HG03196 (cell line): ENCODE measurements at regions not wholly inside any gene's neighbourhood (a gene's known extent, or its start where the extent isn't known, plus 50 kb on each side); places are given as distances from the start of the nearest gene placed in this dataset.
"Not testable (repeated sequence)": the region's sequence is repeated elsewhere in the genome, so short reads cannot be mapped to it uniquely, and the experiment has no call there.

Experiments
- ATAC-seq: cut with Tn5 transposase; IDR thresholded peaks from one replicate; pipeline ENCODE4 v1.9.1; 2021; ENCODE audit not compliant: unreplicated experiment

GRCh38 chr9:38257626-38258215, 134.8 kb upstream of the ALDH1B1 start:
- ATAC-seq: no peak

DNA sequence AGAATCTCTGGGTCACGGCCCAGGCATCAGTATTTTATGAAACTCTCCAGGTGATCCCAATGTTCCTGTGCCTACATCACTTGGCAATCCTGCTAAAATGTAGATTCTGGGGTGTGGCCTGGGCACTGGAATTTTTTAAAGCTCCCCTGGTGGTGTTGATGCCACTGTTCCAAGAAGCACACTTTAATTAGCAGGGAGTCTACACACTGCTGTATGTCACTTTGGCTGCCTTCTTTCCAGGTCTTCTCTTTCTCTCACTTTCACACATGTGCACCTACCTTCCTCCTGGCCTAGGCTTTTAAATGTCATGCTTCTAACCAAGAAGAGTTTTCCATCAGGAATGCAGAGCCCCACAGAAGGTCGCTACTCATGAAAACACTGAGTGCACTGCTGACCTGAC, 136.0 kb upstream of the ALDH1B1 start:
- ATAC-seq: no peak

DNA sequence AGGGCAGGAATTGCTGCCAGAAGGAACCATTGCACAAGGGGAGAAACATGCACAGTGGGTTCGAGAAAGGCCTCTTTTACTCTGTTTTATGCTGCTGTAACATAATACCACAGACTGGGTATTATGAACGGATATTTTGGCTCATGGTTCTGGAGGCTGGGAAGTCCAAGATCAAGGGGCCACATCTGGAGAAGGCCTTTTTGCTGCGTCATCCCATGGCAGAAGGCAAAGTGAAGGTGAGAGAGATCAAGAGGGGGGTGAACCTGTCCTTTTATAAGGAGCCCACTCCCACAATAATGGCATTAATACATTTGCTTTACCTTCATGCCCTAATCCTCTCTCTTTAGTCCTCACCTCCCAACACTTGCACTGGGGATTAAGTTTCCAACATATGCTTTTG, 136.9 kb upstream of the ALDH1B1 start:
- no peak for ATAC-seq

GRCh38 chr9:38254756-38255155, 137.7 kb upstream of the ALDH1B1 start:
- ATAC-seq: no peak

- no peak for ATAC-seq
Measured at GRCh38 chr9:38254151-38254550, 138.4 kb upstream of the ALDH1B1 start.

DNA sequence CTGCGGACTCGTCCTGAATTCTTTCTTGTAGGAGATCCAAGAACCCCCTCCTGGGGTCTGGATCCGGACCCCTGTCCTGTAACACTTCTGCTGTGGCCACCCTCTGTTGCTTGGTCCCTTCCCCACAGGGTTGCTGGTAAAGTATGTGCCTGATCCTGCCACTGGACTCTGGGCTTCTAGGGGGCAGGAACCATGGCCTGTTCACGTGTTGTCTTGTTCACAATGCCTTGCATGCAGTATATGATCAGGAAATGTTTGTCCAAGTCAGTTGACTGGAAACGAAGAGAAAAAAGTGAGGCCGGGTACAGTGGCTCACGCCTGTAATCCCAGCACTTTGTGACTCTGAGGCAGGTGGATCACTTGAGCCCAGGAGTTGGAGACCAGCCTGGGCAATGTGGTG, 139.3 kb upstream of the ALDH1B1 start:
- no peak for ATAC-seq

DNA sequence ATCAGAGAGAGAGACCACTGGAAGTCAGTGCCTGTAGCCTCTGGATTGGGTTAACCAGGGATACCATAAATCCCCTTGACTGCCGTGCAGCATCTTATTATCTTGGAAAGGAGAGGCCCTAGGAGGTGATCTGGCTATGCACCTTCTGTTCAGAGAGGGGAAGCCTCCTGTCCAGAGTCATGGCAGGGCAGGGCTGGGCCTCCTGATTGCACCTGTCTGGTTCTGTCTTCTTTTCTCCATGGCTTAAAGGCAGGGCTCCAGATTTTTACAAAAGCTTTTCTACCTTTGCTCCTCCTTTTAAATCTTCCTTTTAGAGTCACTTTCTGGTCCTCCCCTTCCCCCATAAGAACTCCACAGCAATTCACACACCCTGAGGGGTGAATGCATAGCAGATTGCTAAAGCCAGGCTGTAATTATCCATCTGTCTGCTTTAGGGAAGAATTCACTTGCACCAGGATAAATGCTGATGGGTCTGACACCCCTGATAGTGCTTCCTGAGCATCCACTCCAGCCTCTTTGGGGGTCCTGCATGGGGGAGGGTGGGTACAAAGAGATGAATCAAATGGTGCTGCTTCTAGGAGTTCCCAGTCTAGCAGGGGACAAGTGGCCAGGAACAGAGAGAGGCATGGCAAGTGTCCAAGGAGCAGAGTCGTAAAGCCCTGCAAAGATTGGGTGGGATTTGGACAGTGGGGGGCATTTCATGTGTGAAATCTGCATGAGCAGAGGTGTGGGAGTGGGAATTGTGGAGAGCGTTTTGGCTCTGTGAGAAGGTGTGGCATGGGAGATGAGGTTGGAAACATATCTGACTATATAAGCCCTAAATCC, 141.3 kb upstream of the ALDH1B1 start:
- ATAC-seq: no peak

GRCh38 chr9:38250279-38251035, 142.0 kb upstream of the ALDH1B1 start:
- ATAC-seq: no peak

GRCh38 chr9:38249587-38250210, 142.8 kb upstream of the ALDH1B1 start:
- ATAC-seq: no peak

DNA sequence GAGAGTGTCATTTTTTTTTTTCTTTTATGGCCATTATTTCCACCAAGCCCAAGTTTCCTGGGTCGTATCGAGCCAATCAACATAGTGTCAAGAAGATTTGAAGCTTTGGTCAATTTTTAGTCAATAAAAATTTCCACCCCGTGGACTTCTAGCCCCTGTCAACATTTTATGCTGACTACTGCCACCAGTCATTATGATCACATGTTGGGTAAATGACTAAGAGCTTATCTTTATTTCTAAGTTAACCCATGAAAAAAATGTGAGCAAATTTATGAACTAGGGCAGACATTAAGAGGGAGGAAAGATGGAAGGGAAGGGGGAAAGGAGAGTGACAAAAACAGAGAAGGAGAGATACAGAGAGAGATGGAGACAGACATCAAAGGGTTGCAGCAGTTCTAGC, 143.5 kb upstream of the ALDH1B1 start:
- no peak for ATAC-seq

- ATAC-seq: no peak
Measured at GRCh38 chr9:38246833-38247232, 145.7 kb upstream of the ALDH1B1 start.

- no peak for ATAC-seq
Measured at GRCh38 chr9:38244971-38245370, 147.5 kb upstream of the ALDH1B1 start.

GRCh38 chr9:38243993-38244392, 148.5 kb upstream of the ALDH1B1 start:
- ATAC-seq: no peak

- not testable (repeated sequence) for ATAC-seq
Measured at GRCh38 chr9:38242151-38242550, 150.4 kb upstream of the ALDH1B1 start.

DNA sequence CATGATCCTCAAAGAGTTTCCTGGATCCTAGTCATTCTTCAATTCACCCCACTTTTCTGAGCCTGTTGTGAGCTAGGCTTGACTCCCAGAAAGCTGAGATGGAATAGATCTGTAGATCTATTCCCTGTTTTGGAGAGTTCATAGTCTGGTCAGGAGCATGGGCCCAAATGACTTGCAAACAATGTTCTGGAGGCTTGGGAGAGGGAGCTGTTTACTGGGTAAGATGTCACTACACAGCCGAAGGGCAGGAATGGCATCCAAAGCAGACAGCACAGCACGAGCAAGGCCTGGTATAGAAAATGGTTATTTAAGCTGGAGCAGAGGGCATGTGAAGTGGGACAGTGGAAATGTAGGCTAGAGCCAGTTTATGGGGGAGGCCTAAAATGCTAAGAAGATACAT, 152.5 kb upstream of the ALDH1B1 start:
- ATAC-seq: no peak

GRCh38 chr9:38235244-38235643, 157.3 kb upstream of the ALDH1B1 start:
- no peak for ATAC-seq

DNA sequence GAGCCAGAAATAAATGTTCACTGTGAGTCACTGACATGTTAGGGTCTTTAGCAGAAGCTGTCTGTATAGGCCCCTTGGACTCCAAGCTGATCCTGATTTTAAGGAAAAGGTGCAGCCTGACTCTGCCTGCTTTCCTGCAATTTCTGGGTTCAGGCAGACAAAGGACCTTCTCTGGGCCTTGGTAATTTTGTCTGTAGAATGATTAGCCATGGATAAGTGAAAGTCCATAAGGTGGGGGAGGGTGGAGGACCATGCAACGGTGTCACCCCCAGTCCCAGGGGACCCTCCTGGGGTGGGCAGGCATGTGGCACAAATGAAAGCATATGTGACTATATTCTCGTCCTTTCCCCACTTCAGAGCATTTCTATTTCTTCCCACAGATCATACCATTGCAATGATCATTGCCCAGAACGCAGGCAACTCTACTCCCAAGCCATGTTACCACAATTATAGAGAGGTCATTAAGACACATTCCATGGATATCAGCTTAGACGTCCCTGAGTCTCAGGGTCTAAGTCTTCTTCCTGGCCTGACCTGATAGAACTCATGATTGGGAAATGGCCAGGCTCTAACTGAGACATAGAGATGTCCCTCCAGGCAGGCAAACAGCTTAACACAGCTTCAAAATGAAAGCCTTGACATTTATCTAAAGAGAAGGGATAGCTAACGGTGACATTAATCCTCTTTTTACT, 157.9 kb upstream of the ALDH1B1 start:
- no peak for ATAC-seq

DNA sequence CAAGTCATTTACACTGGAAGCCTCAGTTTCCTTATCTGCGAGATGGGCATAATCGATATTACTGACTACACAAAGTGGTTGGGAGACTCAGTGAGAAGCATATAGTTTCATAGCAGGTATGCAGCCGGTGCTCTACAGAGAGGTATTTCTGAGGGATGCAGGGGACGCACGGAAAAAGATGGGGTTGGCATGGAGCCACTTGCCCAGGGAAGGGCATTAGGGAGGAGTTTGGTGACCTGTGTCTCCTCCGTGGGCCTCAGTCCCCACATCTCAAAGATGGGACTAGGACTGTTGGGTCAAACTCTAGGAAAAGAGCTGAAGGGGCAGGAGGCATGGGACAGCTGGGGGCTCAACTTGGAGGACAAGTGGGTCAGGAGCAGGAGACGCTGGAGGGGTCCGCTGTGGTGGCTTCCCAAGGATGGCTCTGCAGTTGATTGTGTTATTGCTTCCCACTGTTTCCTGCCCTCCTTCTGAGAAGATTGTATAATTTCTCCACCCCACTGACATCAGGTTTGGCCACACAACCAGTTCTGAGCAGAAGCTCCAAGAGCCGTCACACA, 158.6 kb upstream of the ALDH1B1 start:
- ATAC-seq: no peak

DNA sequence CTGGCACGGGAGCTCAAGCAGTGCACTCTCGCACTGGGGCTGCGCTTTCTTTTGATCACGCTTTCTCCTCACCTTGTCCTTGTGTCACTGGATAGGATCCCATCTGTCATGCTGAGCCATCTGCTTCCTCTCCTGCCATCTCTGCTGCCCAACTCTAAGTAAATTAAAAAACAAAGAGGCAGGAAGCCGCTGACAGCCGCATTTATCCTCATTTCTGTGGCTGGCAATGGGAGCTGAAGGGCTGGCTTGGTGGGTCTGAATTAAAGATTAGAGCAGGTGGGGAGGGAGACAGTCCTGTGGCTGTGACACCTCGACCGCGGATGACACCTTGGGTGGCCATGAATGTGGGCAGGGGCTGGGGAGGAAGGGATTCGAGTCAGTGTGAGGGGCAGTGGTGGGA, 159.2 kb upstream of the ALDH1B1 start:
- no peak for ATAC-seq

GRCh38 chr9:38232895-38233294, 159.6 kb upstream of the ALDH1B1 start:
- no peak for ATAC-seq
